GM12875 (cell line): ENCODE measurements at regions not wholly inside any gene's neighbourhood (a gene's known extent, or its start where the extent isn't known, plus 50 kb on each side); places are given as distances from the start of the nearest gene placed in this dataset.

ENCODE experiments used
- H3K4me3 ChIP-seq: one replicate; pipeline ENCODE4 v1.5.1; 2011; ENCODE audit warnings: low read depth, low read length, control low read depth
- TF ChIP-seq, protein P1 (sequence below): IDR thresholded peaks from 2 replicates; pipeline ENCODE4 v1.5.1; 2011; ENCODE audit warnings: low read depth, mild to moderate bottlenecking, control low read depth, inconsistent platforms, low read length, moderate library complexity, borderline replicate concordance; ENCODE audit not compliant: insufficient read depth

DNA sequence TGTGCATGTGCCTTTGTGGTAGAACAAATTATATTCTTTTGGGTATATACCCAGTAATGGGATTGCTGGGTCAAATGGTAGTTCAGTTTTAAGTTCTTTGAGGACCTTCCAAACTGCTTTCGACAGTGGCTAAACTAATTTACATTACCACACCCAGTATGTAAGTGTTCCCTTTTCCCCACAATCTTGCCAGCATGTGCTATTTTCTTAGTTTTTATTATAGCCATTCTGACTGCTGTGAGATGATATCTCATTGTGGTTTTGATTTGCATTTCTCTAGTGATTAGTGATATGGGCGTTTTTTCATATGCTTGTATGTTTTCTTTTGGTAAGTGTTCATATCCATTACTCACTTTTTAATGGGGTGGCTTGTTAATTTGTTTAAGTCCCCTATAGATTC lies 251.6 kb upstream of the DEFB112 start:
- TF ChIP-seq, protein P1, sequence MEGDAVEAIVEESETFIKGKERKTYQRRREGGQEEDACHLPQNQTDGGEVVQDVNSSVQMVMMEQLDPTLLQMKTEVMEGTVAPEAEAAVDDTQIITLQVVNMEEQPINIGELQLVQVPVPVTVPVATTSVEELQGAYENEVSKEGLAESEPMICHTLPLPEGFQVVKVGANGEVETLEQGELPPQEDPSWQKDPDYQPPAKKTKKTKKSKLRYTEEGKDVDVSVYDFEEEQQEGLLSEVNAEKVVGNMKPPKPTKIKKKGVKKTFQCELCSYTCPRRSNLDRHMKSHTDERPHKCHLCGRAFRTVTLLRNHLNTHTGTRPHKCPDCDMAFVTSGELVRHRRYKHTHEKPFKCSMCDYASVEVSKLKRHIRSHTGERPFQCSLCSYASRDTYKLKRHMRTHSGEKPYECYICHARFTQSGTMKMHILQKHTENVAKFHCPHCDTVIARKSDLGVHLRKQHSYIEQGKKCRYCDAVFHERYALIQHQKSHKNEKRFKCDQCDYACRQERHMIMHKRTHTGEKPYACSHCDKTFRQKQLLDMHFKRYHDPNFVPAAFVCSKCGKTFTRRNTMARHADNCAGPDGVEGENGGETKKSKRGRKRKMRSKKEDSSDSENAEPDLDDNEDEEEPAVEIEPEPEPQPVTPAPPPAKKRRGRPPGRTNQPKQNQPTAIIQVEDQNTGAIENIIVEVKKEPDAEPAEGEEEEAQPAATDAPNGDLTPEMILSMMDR = no peak
- no peak overlapping the region for H3K4me3 ChIP-seq

GRCh38 chr6:50305660-50306059 lies 255.9 kb upstream of the DEFB112 start:
- no peak overlapping the region for H3K4me3 ChIP-seq
- TF ChIP-seq, protein P1 = no peak

- no peak overlapping the region for H3K4me3 ChIP-seq
- TF ChIP-seq, protein P1 = no peak
Observed at GRCh38 chr6:50318536-50318935, 268.8 kb upstream of the DEFB112 start.

- TF ChIP-seq, protein P1 = no peak
- no peak overlapping the region for H3K4me3 ChIP-seq
Observed at GRCh38 chr6:50330347-50330746, 280.6 kb upstream of the DEFB112 start.

GRCh38 chr6:50330963-50331362 lies 281.2 kb upstream of the DEFB112 start:
- TF ChIP-seq, protein P1 = no peak
- no peak overlapping the region for H3K4me3 ChIP-seq

DNA sequence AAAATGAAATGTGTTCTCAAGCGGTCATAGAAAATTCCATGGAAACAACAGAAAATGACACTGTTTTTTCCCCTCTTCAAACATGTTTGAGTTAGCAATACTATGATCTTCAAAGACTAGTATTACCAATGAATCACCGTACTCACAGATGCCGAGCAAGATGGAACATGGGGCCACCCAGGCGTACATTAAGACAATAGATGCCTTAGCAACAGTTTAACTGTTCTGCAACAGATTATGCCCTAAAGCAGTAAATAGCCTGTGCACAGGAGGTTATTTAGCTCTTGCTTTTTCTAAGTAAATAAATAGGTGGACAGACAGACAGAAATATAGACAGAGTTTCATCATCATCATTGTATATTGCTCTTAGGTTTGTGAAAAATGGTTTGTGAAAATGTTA lies 284.0 kb upstream of the DEFB112 start:
- TF ChIP-seq, protein P1 = no peak
- H3K4me3 ChIP-seq = no peak overlapping the region

- TF ChIP-seq, protein P1 = no peak
Observed at GRCh38 chr6:50337532-50338122, 287.9 kb upstream of the DEFB112 start.

More at GRCh38 chr6:50337532-50338122, 287.9 kb upstream of the DEFB112 start:
- H3K4me3 ChIP-seq = no peak overlapping the region
